ENCODE measurements at regions not wholly inside any gene's neighbourhood (a gene's known extent, or its start where the extent isn't known, plus 50 kb on each side); places are given as distances from the start of the nearest gene placed in this dataset.
"Not testable (repeated sequence)": the region's sequence is repeated elsewhere in the genome, so short reads cannot be mapped to it uniquely, and the experiment has no call there.

DNA sequence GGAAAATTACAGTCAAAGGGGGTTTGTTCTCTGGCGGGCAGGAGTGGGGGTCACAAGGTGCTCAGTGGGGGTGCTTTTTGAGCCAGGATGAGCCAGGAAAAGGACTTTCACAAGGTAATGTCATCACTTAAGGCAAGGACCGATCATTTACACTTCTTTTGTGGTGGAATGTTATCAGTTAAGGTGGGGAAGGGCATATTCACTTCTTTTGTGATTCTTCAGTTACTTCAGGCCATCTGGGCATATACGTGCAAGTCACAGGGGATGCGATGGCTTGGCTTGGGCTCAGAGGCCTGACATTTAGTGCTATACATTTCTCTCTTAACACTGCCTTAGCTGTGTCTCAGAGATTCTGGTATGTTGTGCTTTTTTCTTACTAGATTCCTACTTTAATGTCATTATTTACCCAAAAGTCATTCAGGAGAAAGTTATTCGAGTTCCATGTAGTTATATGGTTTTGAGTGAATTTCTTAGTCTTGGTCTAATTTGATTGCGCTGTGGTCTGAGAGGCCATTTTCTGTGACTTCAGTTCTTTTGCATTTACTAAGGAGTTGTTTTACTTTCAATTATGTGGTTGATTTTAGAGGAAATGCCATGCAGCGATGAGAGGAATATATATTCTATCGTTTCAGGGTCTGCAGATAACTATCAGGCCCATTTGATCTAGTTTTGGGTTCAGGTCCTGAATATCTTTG is 416.2 kb upstream of the EPHA7 start:
- TF ChIP-seq, protein P1, sequence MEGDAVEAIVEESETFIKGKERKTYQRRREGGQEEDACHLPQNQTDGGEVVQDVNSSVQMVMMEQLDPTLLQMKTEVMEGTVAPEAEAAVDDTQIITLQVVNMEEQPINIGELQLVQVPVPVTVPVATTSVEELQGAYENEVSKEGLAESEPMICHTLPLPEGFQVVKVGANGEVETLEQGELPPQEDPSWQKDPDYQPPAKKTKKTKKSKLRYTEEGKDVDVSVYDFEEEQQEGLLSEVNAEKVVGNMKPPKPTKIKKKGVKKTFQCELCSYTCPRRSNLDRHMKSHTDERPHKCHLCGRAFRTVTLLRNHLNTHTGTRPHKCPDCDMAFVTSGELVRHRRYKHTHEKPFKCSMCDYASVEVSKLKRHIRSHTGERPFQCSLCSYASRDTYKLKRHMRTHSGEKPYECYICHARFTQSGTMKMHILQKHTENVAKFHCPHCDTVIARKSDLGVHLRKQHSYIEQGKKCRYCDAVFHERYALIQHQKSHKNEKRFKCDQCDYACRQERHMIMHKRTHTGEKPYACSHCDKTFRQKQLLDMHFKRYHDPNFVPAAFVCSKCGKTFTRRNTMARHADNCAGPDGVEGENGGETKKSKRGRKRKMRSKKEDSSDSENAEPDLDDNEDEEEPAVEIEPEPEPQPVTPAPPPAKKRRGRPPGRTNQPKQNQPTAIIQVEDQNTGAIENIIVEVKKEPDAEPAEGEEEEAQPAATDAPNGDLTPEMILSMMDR (IDR thresholded peaks at IDR 0.05): not testable (repeated sequence)
- not testable (repeated sequence) for TF ChIP-seq POLR2A (IDR thresholded peaks at IDR 0.05)
